GM20431 (cell line): ENCODE measurements at regions not wholly inside any gene's neighbourhood (a gene's known extent, or its start where the extent isn't known, plus 50 kb on each side); places are given as distances from the start of the nearest gene placed in this dataset.

Experiments
- in situ Hi-C: fragments of 300-500 bp; cut with MseI, MboI; formaldehyde crosslinking; loops from one replicate; pipeline ENCODE4 v1.15.0; 2020; ENCODE audit warnings: low sequenced_read_pairs; ENCODE audit not compliant: unreplicated experiment

DNA sequence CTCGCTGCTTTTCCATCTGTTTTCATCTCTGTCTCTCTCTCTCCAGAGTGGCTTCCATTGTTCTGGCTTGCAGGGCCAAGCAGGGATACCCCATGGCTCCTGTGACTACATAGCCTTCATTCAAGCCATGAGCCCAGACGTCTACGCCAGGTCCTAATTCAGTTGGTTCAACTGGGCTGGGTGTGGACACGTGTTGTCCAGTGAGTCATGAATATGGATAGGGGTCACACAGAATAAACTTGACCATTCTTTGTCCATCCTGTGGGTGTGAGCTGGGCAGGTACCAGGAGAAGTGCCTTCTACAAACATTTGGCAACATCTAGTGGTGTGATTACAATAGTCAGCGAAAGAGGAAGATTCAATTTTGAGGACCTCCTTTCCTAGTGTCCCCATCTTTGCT is 96.9 kb upstream of the ARMC2 start:
- in situ Hi-C loops: no loop called here

GRCh38 chr6:108751851-108752732 is 96.1 kb upstream of the ARMC2 start:
- in situ Hi-C loops: no loop called here

DNA sequence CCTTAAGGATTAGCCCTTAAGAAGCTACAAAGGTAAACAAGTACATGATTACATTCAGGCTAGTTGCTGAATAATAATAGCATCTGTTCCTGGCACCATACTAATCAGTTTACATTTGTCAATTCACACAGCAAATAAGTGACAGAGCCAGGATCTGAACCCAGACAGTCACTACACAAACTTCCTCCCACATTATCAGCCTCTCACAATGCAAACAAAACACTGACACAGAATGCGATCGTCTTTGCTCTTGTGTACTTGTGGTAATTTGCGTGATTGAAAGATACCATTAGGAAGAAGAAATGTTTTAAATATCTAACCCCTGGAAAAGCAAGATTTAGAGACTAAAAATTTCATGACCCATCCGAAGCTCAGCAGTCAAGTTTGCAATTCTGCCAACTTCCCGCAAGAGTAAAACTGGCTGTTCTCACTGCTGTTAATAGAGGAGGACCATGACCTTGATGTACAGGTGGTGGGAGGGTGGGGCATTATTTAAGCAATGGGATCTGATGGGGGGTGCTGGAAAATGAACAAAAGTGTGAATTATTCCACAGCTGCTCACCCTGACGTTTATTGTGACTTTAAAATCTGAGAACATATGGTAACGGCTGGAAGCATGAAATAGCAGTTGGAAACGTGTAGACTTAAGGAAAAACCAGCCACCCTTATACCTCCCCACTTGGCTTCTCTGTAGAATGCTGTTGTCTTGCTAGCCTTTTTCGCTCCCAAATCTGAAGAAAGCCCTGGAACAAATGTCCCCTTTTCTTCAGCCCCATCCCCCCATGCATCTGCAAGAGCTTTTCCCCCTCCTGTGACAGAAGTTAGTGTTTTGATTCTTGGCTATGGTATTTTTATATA is 95.3 kb upstream of the ARMC2 start:
- in situ Hi-C loops: no loop called here

- in situ Hi-C loops: no loop called here
These were observed 92.7 kb upstream of the ARMC2 start for GRCh38 chr6:108755257-108756240.

DNA sequence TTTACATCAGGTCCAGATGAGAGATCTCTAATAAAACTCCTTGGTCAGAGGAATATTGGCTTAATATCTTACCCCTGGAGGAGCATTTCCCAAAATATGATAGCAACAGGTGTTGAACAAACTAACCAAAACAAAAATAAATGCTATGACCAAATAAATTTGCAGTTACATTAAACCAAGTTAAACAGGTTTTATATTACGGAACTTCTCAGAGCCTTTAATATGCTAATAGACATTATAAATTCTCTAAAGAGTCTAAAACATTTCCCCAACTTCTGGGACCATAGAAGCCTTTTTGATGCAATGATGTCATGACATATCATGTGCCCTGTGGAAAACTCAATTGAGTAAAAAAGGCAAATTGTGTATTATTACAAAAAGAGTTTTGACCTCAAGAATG is 90.9 kb upstream of the ARMC2 start:
- in situ Hi-C loops: no loop called here

- in situ Hi-C loops: no loop called here
These were observed 89.3 kb upstream of the ARMC2 start for GRCh38 chr6:108758884-108759283.

- in situ Hi-C loops: no loop called here
These were observed 87.8 kb upstream of the ARMC2 start for GRCh38 chr6:108760126-108761050.

GRCh38 chr6:108762394-108762793 is 85.8 kb upstream of the ARMC2 start:
- in situ Hi-C loops: no loop called here

GRCh38 chr6:108763931-108764579 is 84.2 kb upstream of the ARMC2 start:
- in situ Hi-C loops: no loop called here

GRCh38 chr6:108764580-108764950 is 83.7 kb upstream of the ARMC2 start:
- in situ Hi-C loops: no loop called here

DNA sequence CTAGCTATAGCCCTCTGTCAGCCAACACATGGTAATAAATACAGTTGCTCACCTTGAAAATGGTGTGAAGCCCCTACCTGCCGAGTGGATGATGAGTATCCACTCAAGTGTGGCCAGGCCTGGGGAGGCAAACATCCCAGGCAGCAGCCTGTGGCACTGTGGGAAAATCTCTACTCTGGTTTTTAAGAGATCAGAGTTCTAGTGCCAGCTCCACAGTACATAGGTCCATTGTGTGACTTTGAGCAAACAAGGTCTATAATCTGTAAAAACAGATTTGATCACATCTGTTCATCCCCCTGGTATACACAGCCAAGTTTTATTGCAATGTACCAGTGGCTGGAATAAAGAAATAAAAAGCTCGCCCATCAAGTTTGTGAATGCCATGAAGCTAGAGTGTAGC is 82.7 kb upstream of the ARMC2 start:
- in situ Hi-C loops: no loop called here

GRCh38 chr6:108766419-108766818 is 81.8 kb upstream of the ARMC2 start:
- in situ Hi-C loops: no loop called here

DNA sequence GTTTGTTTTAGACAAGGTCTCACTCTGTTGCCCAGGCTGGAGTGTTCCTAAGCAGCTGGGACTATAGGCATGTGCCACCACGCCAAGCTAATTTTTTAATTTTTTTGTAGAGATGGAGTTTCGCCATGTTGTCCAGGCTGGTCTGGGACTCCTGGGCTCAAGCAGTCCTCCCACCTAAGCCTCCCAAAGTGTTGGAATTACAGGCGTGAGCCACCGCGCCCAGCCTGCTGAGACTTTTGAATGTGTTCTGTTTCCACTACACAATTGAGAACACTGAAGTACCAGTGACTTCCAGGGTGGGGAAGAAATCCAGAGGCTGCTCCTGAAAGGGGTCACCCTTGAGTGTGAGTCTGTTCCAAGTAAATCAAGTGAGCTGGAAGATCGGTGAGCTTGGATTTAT is 81.3 kb upstream of the ARMC2 start:
- in situ Hi-C loops: no loop called here

GRCh38 chr6:108767418-108768165 is 80.6 kb upstream of the ARMC2 start:
- in situ Hi-C loops: no loop called here

- in situ Hi-C loops: no loop called here
These were observed 80.1 kb upstream of the ARMC2 start for GRCh38 chr6:108768166-108768555.

DNA sequence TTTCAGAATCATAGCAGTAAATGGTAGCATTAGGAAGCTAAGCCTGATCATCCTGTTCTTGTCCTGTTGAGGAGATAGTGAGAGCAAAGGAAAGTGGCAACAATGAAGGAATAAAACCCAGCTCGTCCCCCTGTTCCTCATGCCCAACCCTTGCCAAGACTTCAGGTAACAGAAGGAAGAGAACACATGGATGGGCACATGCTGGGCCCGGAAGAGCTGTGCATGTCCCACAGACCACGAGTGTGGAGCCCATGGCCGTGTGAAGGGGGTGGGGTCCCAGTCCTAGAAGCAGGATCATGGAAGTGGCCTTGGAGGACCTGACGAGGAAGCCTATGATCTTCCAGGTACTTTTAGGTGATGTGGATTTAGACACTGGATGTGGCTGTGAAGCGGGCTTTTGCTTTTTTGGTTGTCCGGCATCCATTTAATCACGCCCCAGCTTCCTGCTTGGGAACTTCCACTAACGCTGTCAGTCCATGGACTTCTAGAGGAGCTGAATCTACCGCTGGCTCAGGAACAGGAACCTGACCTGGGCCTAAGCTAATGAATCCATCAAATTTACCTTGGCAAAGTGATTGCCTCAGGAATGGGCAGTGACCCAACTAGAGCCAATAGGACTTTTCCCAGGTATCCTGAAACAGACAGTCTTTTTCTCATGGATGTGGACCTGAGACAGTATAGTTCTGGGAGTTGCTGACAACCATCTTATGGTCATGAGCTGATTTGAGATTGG is 79.3 kb upstream of the ARMC2 start:
- in situ Hi-C loops: no loop called here

GRCh38 chr6:108771421-108771820 is 76.8 kb upstream of the ARMC2 start:
- in situ Hi-C loops: no loop called here
